ENCODE measurements at regions not wholly inside any gene's neighbourhood (a gene's known extent, or its start where the extent isn't known, plus 50 kb on each side); places are given as distances from the start of the nearest gene placed in this dataset.

GRCh38 chr6:165173484-165173883, 135.9 kb downstream of the C6orf118 start:
- TF ChIP-seq REST (IDR thresholded peaks at IDR 0.05; ENCODE audit: insufficient read depth in 1 of 2, low read depth in 2 of 2, low read length in 2 of 2): no peak
- TF ChIP-seq SIN3A (IDR thresholded peaks at IDR 0.05; ENCODE audit: borderline replicate concordance, insufficient read depth, low read length): no peak
- no peak for TF ChIP-seq POLR2AphosphoS5 (IDR thresholded peaks at IDR 0.05; ENCODE audit: low read depth, low read length)
- no peak for TF ChIP-seq FOXP2 (optimal IDR thresholded peaks at IDR 0.05; ENCODE audit: borderline replicate concordance, extremely low read depth, extremely low read length, insufficient read depth)
- TF ChIP-seq TAF1 (IDR thresholded peaks at IDR 0.05; ENCODE audit: borderline replicate concordance, insufficient read depth, low read length): no peak

DNA sequence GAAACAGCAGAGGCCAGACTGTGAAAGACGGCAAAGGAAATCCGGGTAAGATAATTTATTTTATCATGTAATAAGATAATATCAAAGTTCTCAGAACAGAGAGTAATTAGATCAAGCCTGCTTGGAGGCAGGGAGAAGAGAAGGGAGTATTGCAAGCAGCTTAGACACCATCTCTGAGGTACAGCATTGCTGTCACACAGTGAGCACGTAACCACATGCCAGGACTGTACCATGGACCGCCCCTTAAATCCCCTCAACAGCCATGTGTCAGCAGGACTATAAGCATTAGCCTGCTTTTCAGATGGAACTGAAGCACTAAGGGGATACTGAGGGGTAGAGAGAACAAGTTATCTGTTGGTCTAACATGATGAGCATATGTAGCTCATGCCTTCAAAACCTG, 141.5 kb downstream of the C6orf118 start:
- TF ChIP-seq POLR2AphosphoS5 (IDR thresholded peaks at IDR 0.05; ENCODE audit: low read depth, low read length) (no peak), SIN3A (IDR thresholded peaks at IDR 0.05; ENCODE audit: borderline replicate concordance, insufficient read depth, low read length) (no peak)

- TF ChIP-seq REST (IDR thresholded peaks at IDR 0.05; ENCODE audit: insufficient read depth in 1 of 2, low read depth in 2 of 2, low read length in 2 of 2) (no peak), POLR2AphosphoS5 (IDR thresholded peaks at IDR 0.05; ENCODE audit: low read depth, low read length) (no peak), SIN3A (IDR thresholded peaks at IDR 0.05; ENCODE audit: borderline replicate concordance, insufficient read depth, low read length) (no peak), TAF1 (IDR thresholded peaks at IDR 0.05; ENCODE audit: borderline replicate concordance, insufficient read depth, low read length) (no peak), FOXP2 (optimal IDR thresholded peaks at IDR 0.05; ENCODE audit: borderline replicate concordance, extremely low read depth, extremely low read length, insufficient read depth) (no peak)
Observed at GRCh38 chr6:165167311-165167710, 142.1 kb downstream of the C6orf118 start.

DNA sequence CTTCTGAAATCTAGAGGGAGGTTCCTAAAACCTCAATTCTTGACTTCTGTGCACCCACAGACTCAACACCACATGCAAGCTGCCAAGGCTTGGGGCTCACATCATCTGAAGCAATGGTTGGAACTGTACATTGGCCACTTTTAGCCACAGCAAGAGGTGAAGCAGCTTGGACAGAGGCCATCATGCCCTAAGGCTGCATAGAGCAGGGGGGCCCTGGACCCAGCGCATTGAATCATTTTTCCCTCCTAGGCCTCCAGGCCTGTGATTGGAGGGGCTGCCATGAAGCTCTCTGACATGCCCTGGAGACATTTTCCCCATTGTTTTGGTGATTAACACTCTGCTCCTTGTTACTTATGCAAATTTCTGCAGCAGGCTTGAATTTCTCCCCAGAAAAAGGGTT, 145.9 kb downstream of the C6orf118 start:
- TF ChIP-seq REST (IDR thresholded peaks at IDR 0.05; ENCODE audit: insufficient read depth in 1 of 2, low read depth in 2 of 2, low read length in 2 of 2) (no peak), TAF1 (IDR thresholded peaks at IDR 0.05; ENCODE audit: borderline replicate concordance, insufficient read depth, low read length) (no peak), SIN3A (IDR thresholded peaks at IDR 0.05; ENCODE audit: borderline replicate concordance, insufficient read depth, low read length) (no peak), FOXP2 (optimal IDR thresholded peaks at IDR 0.05; ENCODE audit: borderline replicate concordance, extremely low read depth, extremely low read length, insufficient read depth) (no peak), POLR2AphosphoS5 (IDR thresholded peaks at IDR 0.05; ENCODE audit: low read depth, low read length) (no peak)

GRCh38 chr6:165159460-165159859, 149.9 kb downstream of the C6orf118 start:
- TF ChIP-seq FOXP2 (optimal IDR thresholded peaks at IDR 0.05; ENCODE audit: borderline replicate concordance, extremely low read depth, extremely low read length, insufficient read depth) (no peak), POLR2AphosphoS5 (IDR thresholded peaks at IDR 0.05; ENCODE audit: low read depth, low read length) (no peak), SIN3A (IDR thresholded peaks at IDR 0.05; ENCODE audit: borderline replicate concordance, insufficient read depth, low read length) (no peak), TAF1 (IDR thresholded peaks at IDR 0.05; ENCODE audit: borderline replicate concordance, insufficient read depth, low read length) (no peak), REST (IDR thresholded peaks at IDR 0.05; ENCODE audit: insufficient read depth in 1 of 2, low read depth in 2 of 2, low read length in 2 of 2) (no peak)
